ENCODE measurements at regions not wholly inside any gene's neighbourhood (a gene's known extent, or its start where the extent isn't known, plus 50 kb on each side); places are given as distances from the start of the nearest gene placed in this dataset.

DNA sequence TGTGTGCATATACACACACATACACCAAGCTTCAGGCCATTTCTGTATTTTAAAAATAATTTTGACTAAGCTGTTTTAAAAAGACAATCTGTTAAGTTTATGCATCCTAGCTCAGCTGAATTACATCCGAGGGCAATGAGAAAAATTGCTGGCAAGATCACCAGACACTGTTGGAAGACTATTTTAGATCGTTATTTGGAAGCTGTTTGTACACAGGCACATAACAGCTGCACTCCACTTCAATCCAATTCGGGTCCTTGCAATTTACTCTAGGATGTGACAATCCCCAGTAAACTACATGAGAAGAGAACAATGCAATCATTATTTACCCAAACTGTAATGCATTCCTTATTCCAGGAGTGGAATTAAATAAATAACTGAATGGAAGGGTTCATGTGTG, 79.3 kb upstream of the RASA1 start:
- no peak for TF ChIP-seq CTCF (IDR thresholded peaks at IDR 0.05)
- TF ChIP-seq, protein P1, sequence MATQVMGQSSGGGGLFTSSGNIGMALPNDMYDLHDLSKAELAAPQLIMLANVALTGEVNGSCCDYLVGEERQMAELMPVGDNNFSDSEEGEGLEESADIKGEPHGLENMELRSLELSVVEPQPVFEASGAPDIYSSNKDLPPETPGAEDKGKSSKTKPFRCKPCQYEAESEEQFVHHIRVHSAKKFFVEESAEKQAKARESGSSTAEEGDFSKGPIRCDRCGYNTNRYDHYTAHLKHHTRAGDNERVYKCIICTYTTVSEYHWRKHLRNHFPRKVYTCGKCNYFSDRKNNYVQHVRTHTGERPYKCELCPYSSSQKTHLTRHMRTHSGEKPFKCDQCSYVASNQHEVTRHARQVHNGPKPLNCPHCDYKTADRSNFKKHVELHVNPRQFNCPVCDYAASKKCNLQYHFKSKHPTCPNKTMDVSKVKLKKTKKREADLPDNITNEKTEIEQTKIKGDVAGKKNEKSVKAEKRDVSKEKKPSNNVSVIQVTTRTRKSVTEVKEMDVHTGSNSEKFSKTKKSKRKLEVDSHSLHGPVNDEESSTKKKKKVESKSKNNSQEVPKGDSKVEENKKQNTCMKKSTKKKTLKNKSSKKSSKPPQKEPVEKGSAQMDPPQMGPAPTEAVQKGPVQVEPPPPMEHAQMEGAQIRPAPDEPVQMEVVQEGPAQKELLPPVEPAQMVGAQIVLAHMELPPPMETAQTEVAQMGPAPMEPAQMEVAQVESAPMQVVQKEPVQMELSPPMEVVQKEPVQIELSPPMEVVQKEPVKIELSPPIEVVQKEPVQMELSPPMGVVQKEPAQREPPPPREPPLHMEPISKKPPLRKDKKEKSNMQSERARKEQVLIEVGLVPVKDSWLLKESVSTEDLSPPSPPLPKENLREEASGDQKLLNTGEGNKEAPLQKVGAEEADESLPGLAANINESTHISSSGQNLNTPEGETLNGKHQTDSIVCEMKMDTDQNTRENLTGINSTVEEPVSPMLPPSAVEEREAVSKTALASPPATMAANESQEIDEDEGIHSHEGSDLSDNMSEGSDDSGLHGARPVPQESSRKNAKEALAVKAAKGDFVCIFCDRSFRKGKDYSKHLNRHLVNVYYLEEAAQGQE (IDR thresholded peaks at IDR 0.05; ENCODE audit: insufficient read depth in 1 of 2, low read depth in 2 of 2, low read length in 1 of 2): no peak
